GM21825 (cell line): ENCODE measurements at regions not wholly inside any gene's neighbourhood (a gene's known extent, or its start where the extent isn't known, plus 50 kb on each side); places are given as distances from the start of the nearest gene placed in this dataset.
"Not testable (repeated sequence)": the region's sequence is repeated elsewhere in the genome, so short reads cannot be mapped to it uniquely, and the experiment has no call there.

ENCODE experiments used
- ATAC-seq: cut with Tn5 transposase; IDR thresholded peaks from one replicate; pipeline ENCODE4 v1.9.1; 2021; ENCODE audit warnings: mild to moderate bottlenecking, moderate library complexity; ENCODE audit not compliant: unreplicated experiment

DNA sequence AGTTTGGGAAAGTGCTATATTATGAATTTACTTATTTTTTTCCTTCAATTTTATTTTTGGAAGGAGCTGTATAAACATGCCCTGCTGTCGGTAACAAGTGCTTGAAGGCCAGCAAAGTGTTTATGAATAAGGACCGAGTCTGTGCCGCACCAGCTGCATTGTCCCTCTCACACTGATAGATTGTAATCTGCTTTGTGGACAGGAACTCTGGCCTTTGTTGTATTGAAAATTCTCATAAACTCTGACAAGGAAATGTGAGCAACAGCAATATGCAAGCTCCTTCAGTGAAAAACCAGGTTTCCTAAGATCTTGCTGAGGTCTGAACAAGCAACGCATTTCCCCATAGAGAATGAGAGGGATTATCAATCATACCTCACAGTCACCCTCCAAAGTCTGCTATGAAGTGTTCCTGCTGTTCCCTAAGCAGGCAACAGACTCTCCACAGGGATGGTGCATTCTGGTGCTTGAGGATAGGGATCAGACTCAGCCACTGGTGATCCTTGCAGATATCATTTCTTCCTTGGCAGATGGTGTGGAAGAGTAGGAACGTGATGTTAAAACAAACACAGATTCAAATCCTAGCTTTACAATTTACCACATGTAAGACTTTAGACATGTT, 109.6 kb downstream of the KCNJ2 start:
- ATAC-seq, result no peak

DNA sequence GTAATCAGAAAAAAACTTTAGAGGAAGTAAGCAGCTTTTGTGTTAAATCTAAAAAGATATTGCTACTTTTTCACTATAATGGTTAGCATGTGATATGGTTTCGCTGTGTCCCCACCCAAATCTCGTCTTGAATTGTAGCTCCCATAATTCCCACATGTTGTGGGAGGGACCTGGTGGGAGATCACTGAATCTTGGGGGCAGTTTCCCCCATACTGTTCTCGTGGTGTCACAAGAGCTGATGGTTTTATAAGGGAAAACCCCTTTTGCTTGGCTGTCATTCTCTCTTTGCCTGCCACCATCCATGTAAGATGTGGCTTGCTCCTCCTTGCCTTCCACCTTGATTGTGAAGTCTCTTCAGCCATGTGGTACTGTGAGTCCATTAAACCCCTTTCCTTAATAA, 117.1 kb downstream of the KCNJ2 start:
- no peak for ATAC-seq

- ATAC-seq, result no peak
Observed at GRCh38 chr17:70288540-70289290, 119.4 kb downstream of the KCNJ2 start.

- no peak for ATAC-seq
Observed at GRCh38 chr17:70290770-70291169, 121.4 kb downstream of the KCNJ2 start.

DNA sequence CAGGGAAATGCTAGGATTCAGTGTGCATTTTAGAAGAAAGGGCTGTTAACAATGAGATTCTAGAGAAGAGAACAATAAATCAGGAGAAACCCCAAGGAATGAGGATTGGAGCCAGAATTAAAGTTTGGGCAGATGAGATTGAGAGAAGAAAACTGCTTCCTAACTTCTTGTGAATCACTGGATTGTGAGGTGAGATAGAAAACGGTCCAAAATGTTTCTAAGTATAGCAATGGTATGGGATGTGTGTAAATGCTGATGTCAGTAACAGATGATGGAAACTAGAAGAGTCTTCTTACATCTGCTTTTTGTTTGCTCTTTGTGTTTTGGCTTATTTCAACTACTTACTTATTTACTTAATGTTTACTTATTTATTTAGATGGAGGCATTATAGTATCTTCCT, 123.0 kb downstream of the KCNJ2 start:
- ATAC-seq, result no peak

DNA sequence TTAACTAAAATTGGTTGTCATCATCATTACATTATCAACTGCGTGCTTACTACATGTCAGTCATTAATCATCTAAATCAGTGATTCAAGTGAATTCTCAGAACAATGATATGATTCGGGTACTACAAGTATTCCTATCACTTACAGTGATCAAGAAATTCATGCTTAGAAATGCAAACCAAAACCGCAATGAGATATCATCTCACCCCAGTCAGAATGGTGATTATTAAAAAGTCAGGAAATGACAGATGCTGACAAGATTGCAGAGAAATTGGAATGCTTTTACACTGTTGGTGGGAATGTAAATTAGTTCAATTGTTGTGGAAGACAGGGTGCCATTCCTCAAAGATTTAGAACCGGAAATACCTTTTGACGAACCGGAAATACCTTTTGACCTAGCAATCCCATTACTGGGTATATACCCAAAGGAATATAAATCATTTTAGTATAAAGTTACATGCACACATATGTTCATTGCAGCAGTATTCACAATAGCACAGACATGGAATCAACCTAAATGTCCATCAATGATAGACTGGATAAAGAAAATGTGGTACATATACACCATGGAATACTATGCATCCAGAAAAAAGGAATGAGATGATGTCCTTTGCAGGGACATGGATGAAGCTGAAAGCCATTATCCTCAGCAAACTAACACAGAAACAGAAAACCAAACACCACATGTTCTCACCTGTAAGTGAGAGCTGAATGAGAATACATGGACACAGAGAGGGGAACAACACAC, 124.4 kb downstream of the KCNJ2 start:
- not testable (repeated sequence) for ATAC-seq

GRCh38 chr17:70295329-70295728, 126.0 kb downstream of the KCNJ2 start:
- no peak for ATAC-seq

DNA sequence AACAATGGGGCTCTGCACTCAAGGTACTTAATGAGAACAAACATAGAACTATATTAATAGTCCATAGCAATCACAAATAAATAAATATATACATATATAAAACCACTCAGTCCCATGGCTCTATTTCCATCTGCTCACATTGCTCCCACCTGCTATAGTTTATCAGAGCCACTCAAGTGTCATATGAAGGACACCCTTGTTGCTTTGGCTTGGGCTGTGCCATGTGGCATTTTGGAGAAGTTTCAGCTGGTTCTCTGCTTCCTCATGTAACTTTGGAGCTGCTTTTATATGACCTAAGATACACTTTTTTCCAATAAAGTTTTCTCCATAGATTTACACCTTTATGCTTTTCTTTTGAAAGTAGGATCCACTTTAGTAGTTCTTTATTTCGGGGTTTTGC, 126.4 kb downstream of the KCNJ2 start:
- ATAC-seq, result no peak

DNA sequence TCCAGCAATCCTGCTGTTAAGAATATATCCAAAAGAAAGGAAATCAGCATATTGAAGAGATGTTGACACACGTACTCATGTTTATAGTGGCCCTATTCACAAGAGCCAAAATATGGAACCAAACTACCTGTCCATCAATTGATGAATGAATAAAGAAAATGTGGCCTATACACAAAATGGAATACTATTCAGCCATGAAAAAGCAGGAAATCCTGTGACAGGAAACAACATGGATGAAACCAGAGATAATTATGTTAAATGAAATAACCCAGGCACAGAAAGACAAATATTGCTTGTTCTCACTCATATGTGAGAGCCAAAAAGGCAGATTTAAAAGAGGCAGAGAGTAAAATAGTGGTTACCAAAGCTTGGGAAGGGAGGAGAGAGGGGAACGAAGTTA, 127.1 kb downstream of the KCNJ2 start:
- no peak for ATAC-seq

DNA sequence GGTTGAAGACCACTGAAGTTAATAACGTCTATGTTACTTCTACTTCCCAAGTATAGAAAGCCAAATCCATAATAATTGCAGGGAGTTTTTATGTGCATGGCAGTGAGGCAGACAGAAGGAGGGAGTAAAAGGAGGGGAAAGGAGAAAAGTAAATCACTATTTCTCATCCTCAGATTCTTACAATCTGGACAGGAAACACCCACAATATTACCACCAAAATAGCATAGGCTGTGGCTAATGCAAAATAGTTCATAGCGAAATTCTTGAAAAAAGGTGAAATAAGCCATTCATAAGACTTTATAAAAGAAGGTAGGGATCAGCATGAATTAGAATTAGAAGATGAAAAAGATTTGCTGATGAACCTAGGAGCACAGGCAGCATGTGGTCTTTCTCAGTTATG, 128.1 kb downstream of the KCNJ2 start:
- no peak for ATAC-seq

DNA sequence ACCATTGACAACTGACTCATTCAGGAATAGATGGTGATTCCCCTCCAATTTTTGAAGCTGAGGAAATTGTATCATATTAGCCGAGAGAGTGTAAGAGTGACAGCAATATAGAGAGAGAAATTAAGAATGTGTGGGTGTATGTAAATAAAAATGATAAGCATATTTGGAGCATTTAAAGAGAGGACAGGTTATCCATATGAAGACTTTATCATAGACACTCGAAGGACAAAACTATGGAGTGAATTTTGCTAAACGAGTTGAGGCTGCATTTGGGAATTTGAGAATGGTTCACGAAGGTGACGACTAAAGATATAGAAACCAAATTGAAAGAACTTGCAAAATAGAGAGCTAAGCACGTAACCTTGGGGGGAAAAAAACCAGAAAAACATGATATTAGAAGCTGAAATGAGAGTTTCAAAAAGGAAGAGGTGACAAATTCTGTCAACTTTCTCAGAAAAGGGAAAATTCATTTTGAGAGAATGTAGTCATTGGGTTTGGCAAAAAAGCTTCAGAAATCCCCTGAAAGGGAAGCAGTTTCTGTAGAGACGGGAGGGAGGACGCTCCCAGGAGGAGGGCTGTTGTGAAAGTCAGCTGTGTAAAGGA, 129.7 kb downstream of the KCNJ2 start:
- ATAC-seq, result no peak

DNA sequence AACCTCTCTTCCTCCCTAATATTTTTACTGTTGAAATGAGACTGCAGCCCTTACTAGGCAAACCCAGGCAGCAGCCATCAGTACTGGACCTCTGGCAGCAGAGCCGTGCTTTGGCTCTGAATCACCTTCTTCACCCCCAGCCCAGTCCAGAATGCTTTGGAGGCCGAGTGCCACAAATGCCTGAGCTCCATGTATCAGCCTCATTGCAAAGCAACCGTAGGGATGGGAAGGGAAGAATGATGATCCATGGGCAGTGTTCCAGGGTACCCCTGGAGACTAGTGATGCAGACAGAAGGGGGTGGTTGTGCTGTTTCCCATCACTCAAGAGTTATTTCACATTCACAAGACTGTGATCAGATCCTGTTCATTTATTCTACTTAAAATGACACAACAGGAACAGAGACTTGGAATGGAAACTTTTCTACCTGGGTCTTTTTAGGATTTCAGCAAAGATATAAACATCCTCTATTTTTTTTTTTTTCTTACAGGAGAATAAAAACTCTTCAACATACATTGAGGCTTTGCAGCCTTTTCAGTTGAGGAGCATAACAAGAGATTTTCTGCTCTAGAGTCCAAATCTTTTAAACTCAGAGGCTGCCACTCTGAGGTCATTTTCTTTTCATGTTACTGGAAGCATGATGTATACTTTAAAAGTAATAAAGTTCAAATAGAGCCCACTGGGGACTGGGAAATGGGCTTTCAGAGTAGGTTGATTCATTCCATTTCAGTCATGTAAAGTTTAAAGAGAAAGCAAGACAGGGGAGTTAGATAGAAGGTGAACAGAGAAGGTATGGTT, 138.3 kb downstream of the KCNJ2 start:
- ATAC-seq, result no peak

- no peak for ATAC-seq
Observed at GRCh38 chr17:70308618-70309017, 139.3 kb downstream of the KCNJ2 start.

DNA sequence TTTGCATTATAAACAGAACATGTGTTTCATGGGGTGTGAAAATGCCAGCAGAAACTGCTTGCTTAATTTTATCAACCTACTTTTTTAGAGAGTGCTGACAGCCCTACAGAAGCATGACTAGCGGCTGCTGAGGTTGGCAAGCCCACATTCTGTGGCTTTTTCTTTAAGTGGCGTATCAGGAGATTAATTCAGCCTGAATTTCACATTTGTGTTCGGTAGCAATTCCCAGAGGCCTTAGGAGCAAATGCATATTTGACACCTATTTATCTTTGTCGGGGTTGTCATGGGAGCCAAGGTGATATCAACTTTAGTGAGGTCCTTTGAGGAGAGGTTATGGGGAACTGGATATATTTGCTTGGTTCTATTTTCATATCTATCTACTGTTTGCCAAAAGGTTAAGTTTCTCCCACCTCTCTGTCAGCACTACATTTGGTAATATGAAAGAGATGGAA, 140.9 kb downstream of the KCNJ2 start:
- no peak for ATAC-seq

DNA sequence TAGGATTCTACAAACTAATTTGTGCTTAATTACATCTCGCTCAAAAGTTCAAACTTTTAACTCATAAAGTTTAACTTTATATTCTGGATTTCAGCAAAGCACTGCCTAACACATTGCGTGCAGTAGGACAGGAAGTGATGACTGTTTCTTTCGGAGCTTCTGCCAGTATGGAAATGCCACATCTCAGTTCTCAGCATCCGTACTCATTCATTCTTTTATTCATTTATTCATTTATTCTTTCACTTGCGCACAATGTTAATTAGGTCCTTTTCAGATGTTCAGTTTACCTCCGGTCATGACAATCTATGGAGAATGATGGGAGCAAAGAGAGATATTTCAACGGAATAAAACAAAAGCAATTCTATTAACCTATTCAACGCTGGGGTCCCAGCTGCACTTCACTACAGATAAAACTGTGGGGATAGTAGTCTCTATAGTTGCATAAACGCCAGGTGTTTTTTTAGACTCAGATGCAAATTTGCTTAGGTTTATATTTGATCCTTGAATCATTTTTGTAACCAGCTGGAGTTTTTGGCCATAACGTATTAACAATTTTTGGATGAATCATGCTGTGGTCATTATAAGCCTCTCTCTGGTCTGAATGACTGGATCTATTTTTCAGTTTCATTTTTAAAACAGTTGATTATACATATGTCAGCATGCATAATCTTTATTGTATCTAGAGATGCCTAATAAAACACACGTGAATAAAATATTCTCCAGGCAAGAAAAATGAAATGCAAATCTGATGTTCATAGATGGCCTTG, 143.9 kb downstream of the KCNJ2 start:
- ATAC-seq, result no peak

- ATAC-seq, result no peak
Observed at GRCh38 chr17:70314096-70314495, 144.8 kb downstream of the KCNJ2 start.

DNA sequence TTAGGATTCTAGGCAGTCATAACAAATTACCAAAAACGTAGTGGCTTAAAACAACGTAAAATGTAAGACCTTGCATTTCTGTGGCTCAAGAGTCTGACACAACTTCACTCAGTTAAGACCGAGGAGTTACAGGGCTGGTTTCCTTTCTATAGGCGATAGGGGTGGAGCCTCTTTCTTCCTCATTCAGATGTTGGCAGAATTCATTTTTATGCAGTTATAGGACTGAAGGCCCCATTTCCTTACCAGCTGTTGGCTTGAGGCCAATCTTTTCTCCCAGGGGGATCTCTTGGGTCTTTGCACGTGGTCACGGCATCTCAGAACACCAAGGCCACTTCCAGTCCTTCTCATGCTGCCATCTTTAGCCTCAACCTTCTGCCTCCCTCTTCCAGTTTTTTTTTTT, 145.2 kb downstream of the KCNJ2 start:
- ATAC-seq, result no peak

DNA sequence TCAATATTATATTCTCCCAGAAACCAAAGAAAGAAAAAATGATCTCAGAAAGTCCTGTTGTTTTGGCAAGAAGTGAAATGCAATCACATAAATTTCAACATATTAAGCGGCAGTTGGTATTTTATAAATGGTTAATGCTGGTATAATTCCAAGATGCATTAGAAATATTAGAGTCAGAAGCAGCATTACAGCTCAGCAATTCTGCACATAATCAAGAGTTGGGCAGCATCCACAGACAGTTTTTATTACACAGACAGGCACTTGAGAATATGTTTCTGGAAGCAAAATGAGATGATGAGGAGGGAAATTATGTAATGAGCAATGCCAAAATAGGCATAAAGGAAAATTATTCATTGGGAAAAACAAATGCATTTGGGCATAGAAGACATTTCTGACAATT, 148.1 kb downstream of the KCNJ2 start:
- ATAC-seq, result no peak

DNA sequence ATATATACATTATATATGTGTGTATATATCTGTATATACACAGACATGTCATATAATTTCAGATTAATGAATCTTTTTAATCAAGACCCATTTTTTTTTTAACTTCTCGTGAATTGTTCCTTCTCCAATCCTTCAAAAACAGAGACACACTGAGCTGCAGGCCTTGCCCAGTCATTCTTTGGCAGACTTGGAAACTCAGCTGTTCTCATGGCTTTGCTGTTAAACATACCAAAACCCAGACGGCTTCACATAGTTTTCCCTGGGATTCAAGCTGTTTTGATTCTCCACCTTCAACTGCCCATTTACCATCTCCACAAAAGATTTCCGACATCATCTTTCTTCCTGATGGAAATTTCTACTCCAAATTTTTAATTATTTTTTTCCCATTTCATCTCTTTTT, 148.7 kb downstream of the KCNJ2 start:
- no peak for ATAC-seq

DNA sequence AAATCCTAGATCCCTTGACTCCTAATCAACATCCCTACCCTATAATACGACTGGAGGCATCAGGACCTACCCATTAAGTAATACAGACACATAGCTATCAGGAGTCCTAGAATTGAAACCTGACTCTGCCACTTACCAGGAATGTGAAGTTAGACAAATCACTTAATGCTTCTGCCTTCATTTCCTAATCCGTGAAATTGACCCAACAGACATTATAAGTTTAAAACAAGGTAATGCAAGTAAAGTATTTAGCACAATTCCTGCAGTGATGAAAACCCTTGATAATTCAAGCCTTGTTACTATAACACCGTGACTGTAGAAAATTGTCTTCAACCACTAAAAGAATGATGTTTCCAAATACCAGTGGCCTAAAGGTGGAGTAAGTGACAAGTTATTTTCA, 150.2 kb downstream of the KCNJ2 start:
- no peak for ATAC-seq
